ENCODE measurements at regions not wholly inside any gene's neighbourhood (a gene's known extent, or its start where the extent isn't known, plus 50 kb on each side); places are given as distances from the start of the nearest gene placed in this dataset.

- Histone ChIP-seq H3K4me3 (no peak overlapping the region), H3K9ac (peak overlapping the region in 1 of 11 experiments; percentile 5; a peak in 1 of 22 replicates), H4K20me1 (no peaks in the 10 kb centered on the region; a peak in 1 of 22 replicates), H3K9me3 (replicated peaks in 1 of 11) (peaks cover 0 to 12% (median 0%) of the 10 kb centered on the region in 11 experiments; a peak in 3 of 22 replicates), H3K27me3 (peaks cover 16 to 30% (median 24%) of the 10 kb centered on the region in 11 experiments), H3K4me1 (peaks cover under 1 to 56% (median 16%) of the 10 kb centered on the region in 10 experiments; a peak in 18 of 20 replicates), H3K27ac (peak overlapping the region in 3 of 11 experiments; percentile 39 to 62 (median 43); a peak in 4 of 22 replicates), H3K4me2 (peak overlapping the region in 9 of 11 experiments; percentile 4 to 80 (median 58); a peak in 14 of 22 replicates), H3K36me3 (no peaks in the 10 kb centered on the region)
- peak in 6 of 11 experiments; percentile 21 to 73 (median 46); a peak in 6 of 22 replicates for TF ChIP-seq Cebpa-rat (IDR thresholded peaks at IDR 0.05)
Measured at GRCh38 chr1:8211883-8212579, 105.9 kb upstream of the SLC45A1 start.

GRCh38 chr1:8211251-8211882 is 106.5 kb upstream of the SLC45A1 start:
- peaks cover 0 to 49% (median 13%) of the 10 kb centered on the region in 10 experiments; a peak in 15 of 20 replicates for H3K4me1 ChIP-seq
- H3K27me3 ChIP-seq = peaks cover 9 to 23% (median 17%) of the 10 kb centered on the region in 11 experiments
- peak overlapping the region in 3 of 11 experiments; percentile 39 to 62 (median 43); a peak in 4 of 22 replicates for H3K27ac ChIP-seq
- H3K9me3 ChIP-seq (replicated peaks in 1 of 11) = peaks cover 0 to 12% (median 0%) of the 10 kb centered on the region in 11 experiments; a peak in 3 of 22 replicates
- H3K4me2 ChIP-seq = peak overlapping the region in 9 of 11 experiments; percentile 4 to 80 (median 58); a peak in 14 of 22 replicates
- no peak overlapping the region for H3K9ac ChIP-seq
- H3K36me3 ChIP-seq = no peaks in the 10 kb centered on the region
- no peak overlapping the region for H3K4me3 ChIP-seq
- no peaks in the 10 kb centered on the region; a peak in 1 of 22 replicates for H4K20me1 ChIP-seq
- no peak for TF ChIP-seq Cebpa-rat (IDR thresholded peaks at IDR 0.05)

GRCh38 chr1:8207202-8207601 is 110.7 kb upstream of the SLC45A1 start:
- no peak overlapping the region for H3K4me2 ChIP-seq
- H3K36me3 ChIP-seq = no peaks in the 10 kb centered on the region
- H4K20me1 ChIP-seq = no peaks in the 10 kb centered on the region
- no peak overlapping the region for H3K9ac ChIP-seq
- peaks cover 0 to 46% (median 11%) of the 10 kb centered on the region in 10 experiments; a peak in 15 of 20 replicates for H3K4me1 ChIP-seq
- no peak overlapping the region for H3K27ac ChIP-seq
- TF ChIP-seq Cebpa-rat (IDR thresholded peaks at IDR 0.05) = no peak
- no peak overlapping the region for H3K4me3 ChIP-seq
- H3K9me3 ChIP-seq (replicated peaks in 1 of 11) = peaks cover 0 to 12% (median 0%) of the 10 kb centered on the region in 11 experiments; a peak in 3 of 22 replicates
- no peaks in the 10 kb centered on the region for H3K27me3 ChIP-seq

- H4K20me1 ChIP-seq = no peaks in the 10 kb centered on the region
- no peaks in the 10 kb centered on the region for H3K36me3 ChIP-seq
- H3K4me1 ChIP-seq = peaks cover 0 to 38% (median 3%) of the 10 kb centered on the region in 10 experiments; a peak in 9 of 20 replicates
- H3K27ac ChIP-seq = no peak overlapping the region
- peaks cover 0 to 7% (median 0%) of the 10 kb centered on the region in 11 experiments; a peak in 3 of 22 replicates for H3K9me3 ChIP-seq (replicated peaks in 1 of 11)
- peak overlapping the region in 2 of 11 experiments; percentile 1 to 39; a peak in 2 of 22 replicates for H3K4me2 ChIP-seq
- no peak for TF ChIP-seq Cebpa-rat (IDR thresholded peaks at IDR 0.05)
- no peak overlapping the region for H3K4me3 ChIP-seq
- no peak overlapping the region for H3K9ac ChIP-seq
- H3K27me3 ChIP-seq = no peaks in the 10 kb centered on the region
Measured at GRCh38 chr1:8206391-8206790, 111.5 kb upstream of the SLC45A1 start.

- H4K20me1 ChIP-seq = no peaks in the 10 kb centered on the region
- no peak for TF ChIP-seq Cebpa-rat (IDR thresholded peaks at IDR 0.05)
- H3K4me2 ChIP-seq = peak overlapping the region in 2 of 11 experiments; percentile 1 to 39; a peak in 2 of 22 replicates
- no peak overlapping the region; a peak in 1 of 22 replicates for H3K27ac ChIP-seq
- H3K4me1 ChIP-seq = peaks cover 0 to 32% (median under 1%) of the 10 kb centered on the region in 10 experiments; a peak in 5 of 20 replicates
- no peaks in the 10 kb centered on the region for H3K27me3 ChIP-seq
- H3K4me3 ChIP-seq = no peak overlapping the region
- H3K36me3 ChIP-seq = no peaks in the 10 kb centered on the region
- no peak overlapping the region for H3K9ac ChIP-seq
- peaks cover 0 to 1% (median 0%) of the 10 kb centered on the region in 11 experiments; a peak in 1 of 22 replicates for H3K9me3 ChIP-seq (replicated peaks in 1 of 11)
Measured at GRCh38 chr1:8205771-8206170, 112.1 kb upstream of the SLC45A1 start.

- H4K20me1 ChIP-seq = no peaks in the 10 kb centered on the region
- H3K4me1 ChIP-seq = peaks cover 0 to 34% (median 0%) of the 10 kb centered on the region in 10 experiments; a peak in 5 of 20 replicates
- peak overlapping the region in 1 of 11 experiments; percentile 27; a peak in 1 of 22 replicates for H3K27ac ChIP-seq
- H3K4me3 ChIP-seq = no peak overlapping the region
- no peaks in the 10 kb centered on the region for H3K36me3 ChIP-seq
- no peaks in the 10 kb centered on the region for H3K27me3 ChIP-seq
- TF ChIP-seq Cebpa-rat (IDR thresholded peaks at IDR 0.05) = no peak
- peak overlapping the region in 2 of 11 experiments; percentile 18 to 30; a peak in 2 of 22 replicates for H3K4me2 ChIP-seq
- no peak overlapping the region for H3K9ac ChIP-seq
- no peaks in the 10 kb centered on the region for H3K9me3 ChIP-seq (replicated peaks in 1 of 11)
Measured at GRCh38 chr1:8204826-8205225, 113.1 kb upstream of the SLC45A1 start.

GRCh38 chr1:8203551-8203950 is 114.4 kb upstream of the SLC45A1 start:
- Histone ChIP-seq H3K4me2 (peak overlapping the region in 2 of 11 experiments; percentile 2 to 30; a peak in 1 of 22 replicates), H3K4me3 (no peak overlapping the region), H4K20me1 (no peaks in the 10 kb centered on the region), H3K27me3 (no peaks in the 10 kb centered on the region), H3K9ac (no peak overlapping the region), H3K36me3 (no peaks in the 10 kb centered on the region), H3K9me3 (replicated peaks in 1 of 11) (no peaks in the 10 kb centered on the region), H3K4me1 (peaks cover 0 to 36% (median 0%) of the 10 kb centered on the region in 10 experiments; a peak in 5 of 20 replicates), H3K27ac (no peak overlapping the region; a peak in 1 of 22 replicates)
- no peak for TF ChIP-seq Cebpa-rat (IDR thresholded peaks at IDR 0.05)

- H3K27ac ChIP-seq = no peak overlapping the region
Measured at GRCh38 chr1:8203056-8203455, 114.9 kb upstream of the SLC45A1 start.

More at GRCh38 chr1:8203056-8203455, 114.9 kb upstream of the SLC45A1 start:
- Histone ChIP-seq H3K36me3 (no peaks in the 10 kb centered on the region), H3K9ac (no peak overlapping the region), H3K27me3 (no peaks in the 10 kb centered on the region), H3K4me1 (peaks cover 0 to 41% (median 3%) of the 10 kb centered on the region in 10 experiments; a peak in 12 of 20 replicates), H3K9me3 (replicated peaks in 1 of 11) (no peaks in the 10 kb centered on the region), H3K4me2 (no peak overlapping the region), H3K4me3 (no peak overlapping the region), H4K20me1 (no peaks in the 10 kb centered on the region)
- no peak for TF ChIP-seq Cebpa-rat (IDR thresholded peaks at IDR 0.05)

Measured in BLaER1 treated with 17β-estradiol and CSF1 and Interleukin-3, amounts not matched to agents 10 nM and 100 nM (cell line).